WTC11 (cell line): ENCODE measurements at regions not wholly inside any gene's neighbourhood (a gene's known extent, or its start where the extent isn't known, plus 50 kb on each side); places are given as distances from the start of the nearest gene placed in this dataset.

Experiments used
- ATAC-seq: fragments of 200-7000 bp; cut with Tn5 transposase; 2 replicates; pipeline ENCODE4 v1.10.0; 2021; ENCODE audit warnings: mild to moderate bottlenecking, moderate library complexity
- CTCF ChIA-PET: fragments of 300-600 bp; sonication (Branson Sonifier 250); formaldehyde crosslinking; loops from one replicate; lab custom pipeline; 2021; ENCODE audit warnings: antibody characterized with exemption; lab: Charles Lee
- POLR2A ChIA-PET: fragments of 350-600 bp; sonication (Branson Sonifier 250); formaldehyde crosslinking; loops from one replicate; lab custom pipeline; 2021; ENCODE audit warnings: antibody characterized with exemption; lab: Charles Lee
- DNase-seq: peaks from one replicate; pipeline ENCODE4 v3.0.0; 2021; ENCODE audit warnings: low spot score
- H3K27ac Mint-ChIP-seq: 2 replicates; pipeline ENCODE4 v1.8.0; 2021; ENCODE audit warnings: mixed read lengths
- H3K27me3 Mint-ChIP-seq: 2 replicates; pipeline ENCODE4 v1.8.0; 2021; ENCODE audit warnings: low read depth, mild to moderate bottlenecking, moderate library complexity, mixed read lengths
- H3K36me3 Mint-ChIP-seq: 2 replicates; pipeline ENCODE4 v1.8.0; 2021; ENCODE audit warnings: mixed read lengths
- H3K4me1 Mint-ChIP-seq: 2 replicates; pipeline ENCODE4 v1.8.0; 2022; ENCODE audit warnings: mixed read lengths
- H3K4me3 Mint-ChIP-seq: 2 replicates; pipeline ENCODE4 v1.8.0; 2021; ENCODE audit warnings: mild to moderate bottlenecking, moderate library complexity, mixed read lengths
- H3K9me3 Mint-ChIP-seq: 2 replicates; pipeline ENCODE4 v1.8.0; 2021; ENCODE audit warnings: mixed read lengths
- ARID4B ChIP-seq: sonication (generic); formaldehyde crosslinking; IDR thresholded peaks from 2 replicates; pipeline ENCODE4 v1.8.0; 2023; ENCODE audit warnings: missing genetic modification reagents, mild to moderate bottlenecking, borderline replicate concordance
- ATF3 ChIP-seq: sonication (generic); formaldehyde crosslinking; conservative IDR thresholded peaks from 2 replicates; pipeline ENCODE4 v1.8.1; 2022; ENCODE audit warnings: mild to moderate bottlenecking, missing genetic modification reagents
- ATF6 ChIP-seq: sonication (generic); formaldehyde crosslinking; IDR thresholded peaks from 2 replicates; pipeline ENCODE4 v1.8.1; 2023; ENCODE audit warnings: mild to moderate bottlenecking, missing genetic modification reagents
- CREM ChIP-seq: sonication (generic); formaldehyde crosslinking; IDR thresholded peaks from 2 replicates; pipeline ENCODE4 v1.8.1; 2022; ENCODE audit warnings: mild to moderate bottlenecking, missing genetic modification reagents, moderate library complexity
- E2F4 ChIP-seq: sonication (generic); formaldehyde crosslinking; IDR thresholded peaks from 2 replicates; pipeline ENCODE4 v1.8.1; 2022; ENCODE audit warnings: low read depth, mild to moderate bottlenecking, moderate library complexity, missing genetic modification reagents, borderline replicate concordance
- FOXP1 ChIP-seq: sonication (generic); formaldehyde crosslinking; IDR thresholded peaks from 2 replicates; pipeline ENCODE4 v1.8.0; 2022; ENCODE audit warnings: missing genetic modification reagents, mild to moderate bottlenecking, moderate library complexity, borderline replicate concordance
- FOXP4 ChIP-seq: sonication (generic); formaldehyde crosslinking; IDR thresholded peaks from 2 replicates; pipeline ENCODE4 v1.8.0; 2022; ENCODE audit warnings: mild to moderate bottlenecking, missing genetic modification reagents
- IRF1 ChIP-seq: sonication (generic); formaldehyde crosslinking; IDR thresholded peaks from 2 replicates; pipeline ENCODE4 v1.8.0; 2023; ENCODE audit warnings: missing genetic modification reagents
- JUN ChIP-seq: sonication (generic); formaldehyde crosslinking; IDR thresholded peaks from 2 replicates; pipeline ENCODE4 v1.8.0; 2023; ENCODE audit warnings: mild to moderate bottlenecking, missing genetic modification reagents
- NR1H2 ChIP-seq: sonication (generic); formaldehyde crosslinking; IDR thresholded peaks from 2 replicates; pipeline ENCODE4 v1.9.0; 2021; ENCODE audit warnings: mild to moderate bottlenecking, moderate library complexity, missing genetic modification reagents
- PRDM15 ChIP-seq: sonication (generic); formaldehyde crosslinking; IDR thresholded peaks from 2 replicates; pipeline ENCODE4 v1.8.0; 2022; ENCODE audit warnings: missing genetic modification reagents
- RELA ChIP-seq: sonication (generic); formaldehyde crosslinking; IDR thresholded peaks from 2 replicates; pipeline ENCODE4 v1.8.1; 2022; ENCODE audit warnings: missing genetic modification reagents, mild to moderate bottlenecking, borderline replicate concordance
- STAT6 ChIP-seq: sonication (generic); formaldehyde crosslinking; conservative IDR thresholded peaks from 2 replicates; pipeline ENCODE4 v1.8.1; 2023; ENCODE audit warnings: mild to moderate bottlenecking, low read depth, missing genetic modification reagents, moderate library complexity
- TP53 ChIP-seq: sonication (generic); formaldehyde crosslinking; IDR thresholded peaks from 2 replicates; pipeline ENCODE4 v1.8.1; 2023; ENCODE audit warnings: mild to moderate bottlenecking, missing genetic modification reagents
- ZNF512 ChIP-seq: sonication (generic); formaldehyde crosslinking; IDR thresholded peaks from 2 replicates; pipeline ENCODE4 v1.8.1; 2022; ENCODE audit warnings: missing genetic modification reagents, borderline replicate concordance
- ZSCAN18 ChIP-seq: fragments of 250-450 bp; sonication (Bioruptor Pico); IDR thresholded peaks from 2 replicates; pipeline ENCODE4 v2.1.2; 2022; ENCODE audit warnings: mild to moderate bottlenecking, moderate library complexity

GRCh38 chr10:23864631-23865147 is 344.2 kb upstream of the KIAA1217 start:
- no peak overlapping the region for H3K4me3 Mint-ChIP-seq
- no peak for ATAC-seq
- no peaks in the 10 kb centered on the region; the same call in 1 of the 2 replicates for H3K27me3 Mint-ChIP-seq
- H3K9me3 Mint-ChIP-seq, result no peaks in the 10 kb centered on the region
- H3K27ac Mint-ChIP-seq, result no peak overlapping the region
- no peaks in the 10 kb centered on the region for H3K36me3 Mint-ChIP-seq
- ChIA-PET CTCF (no interaction called here), POLR2A (no interaction called here)
- DNase-seq, result no peak
- no peaks in the 10 kb centered on the region for H3K4me1 Mint-ChIP-seq
- TF ChIP-seq ARID4B (CRISPR knock-in tag) (no peak), ATF6 (CRISPR knock-in tag) (no peak), IRF1 (CRISPR knock-in tag) (no peak), FOXP4 (CRISPR knock-in tag) (no peak), STAT6 (CRISPR knock-in tag) (no peak), NR1H2 (CRISPR knock-in tag) (no peak), JUN (CRISPR knock-in tag) (no peak), ZSCAN18 (CRISPR knock-in tag) (no peak), RELA (no peak), CREM (CRISPR knock-in tag) (no peak), PRDM15 (no peak), ATF3 (CRISPR knock-in tag) (no peak), ZNF512 (no peak), FOXP1 (CRISPR knock-in tag) (no peak), E2F4 (CRISPR knock-in tag) (no peak), TP53 (CRISPR knock-in tag) (no peak)
